ENCODE measurements at regions not wholly inside any gene's neighbourhood (a gene's known extent, or its start where the extent isn't known, plus 50 kb on each side); places are given as distances from the start of the nearest gene placed in this dataset.

- Histone ChIP-seq H3K9me3 (no peaks in the 10 kb centered on the region), H3K27ac (no peak overlapping the region), H3K4me3 (no peak overlapping the region), H3K36me3 (ENCODE audit: low read depth, missing control alignments) (no peaks in the 10 kb centered on the region), H3K4me1 (no peaks in the 10 kb centered on the region), H3K27me3 (no peaks in the 10 kb centered on the region)
- no peak for TF ChIP-seq CTCF (IDR thresholded peaks at IDR 0.05)
- TF ChIP-seq POLR2A (IDR thresholded peaks at IDR 0.05), result no peak
- intact Hi-C loops (cut with DNase I; ENCODE audit: low total_unique reads), result no loop called here
- no peak for DNase-seq
- WGBS, 2 donors, result 91 to 99% methylated on average over 2 of the region's 2 CpGs
Measured at GRCh38 chr2:82827426-82827825, 1631.7 kb downstream of the SUCLG1 start.

GRCh38 chr2:82826437-82826836, 1632.6 kb downstream of the SUCLG1 start:
- Histone ChIP-seq H3K9me3 (no peaks in the 10 kb centered on the region), H3K27me3 (no peaks in the 10 kb centered on the region), H3K27ac (no peak overlapping the region), H3K4me3 (no peak overlapping the region), H3K36me3 (ENCODE audit: low read depth, missing control alignments) (no peaks in the 10 kb centered on the region), H3K4me1 (no peaks in the 10 kb centered on the region)
- TF ChIP-seq POLR2A (IDR thresholded peaks at IDR 0.05) (no peak), CTCF (IDR thresholded peaks at IDR 0.05) (no peak)
- 92 to 93% methylated on average over 2 of the region's 2 CpGs for WGBS, 2 donors
- DNase-seq, result no peak
- intact Hi-C loops (cut with DNase I; ENCODE audit: low total_unique reads), result no loop called here

GRCh38 chr2:82825410-82826090, 1633.5 kb downstream of the SUCLG1 start:
- no peak for DNase-seq
- 91 to 92% methylated on average over 8 of the region's 8 CpGs for WGBS, 2 donors
- intact Hi-C loops (cut with DNase I; ENCODE audit: low total_unique reads), result no loop called here
- H3K27me3 ChIP-seq, result no peaks in the 10 kb centered on the region
- TF ChIP-seq CTCF (IDR thresholded peaks at IDR 0.05), result no peak
- H3K4me3 ChIP-seq, result no peak overlapping the region
- no peaks in the 10 kb centered on the region for H3K36me3 ChIP-seq (ENCODE audit: low read depth, missing control alignments)
- no peaks in the 10 kb centered on the region for H3K9me3 ChIP-seq
- no peaks in the 10 kb centered on the region for H3K4me1 ChIP-seq
- no peak overlapping the region for H3K27ac ChIP-seq

- TF ChIP-seq POLR2A (IDR thresholded peaks at IDR 0.05) (no peak), CTCF (IDR thresholded peaks at IDR 0.05) (no peak)
- Histone ChIP-seq H3K9me3 (no peaks in the 10 kb centered on the region), H3K36me3 (ENCODE audit: low read depth, missing control alignments) (no peaks in the 10 kb centered on the region), H3K27ac (no peak overlapping the region), H3K4me3 (no peak overlapping the region), H3K4me1 (no peaks in the 10 kb centered on the region), H3K27me3 (no peaks in the 10 kb centered on the region)
- intact Hi-C loops (cut with DNase I; ENCODE audit: low total_unique reads), result no loop called here
- WGBS, 2 donors, result 49 to 50% methylated on average over 1 of the region's 1 CpG
- no peak for DNase-seq
Measured at GRCh38 chr2:82823892-82824291, 1635.2 kb downstream of the SUCLG1 start.

- no peaks in the 10 kb centered on the region for H3K4me1 ChIP-seq
- no peaks in the 10 kb centered on the region for H3K27me3 ChIP-seq
- no peak overlapping the region for H3K4me3 ChIP-seq
- no peak for TF ChIP-seq CTCF (IDR thresholded peaks at IDR 0.05)
- TF ChIP-seq POLR2A (IDR thresholded peaks at IDR 0.05), result no peak
- DNase-seq, result no peak
- no peaks in the 10 kb centered on the region for H3K9me3 ChIP-seq
- WGBS, 2 donors, result 90 to 93% methylated on average over 10 of the region's 10 CpGs
- intact Hi-C loops (cut with DNase I; ENCODE audit: low total_unique reads), result no loop called here
- no peaks in the 10 kb centered on the region for H3K36me3 ChIP-seq (ENCODE audit: low read depth, missing control alignments)
- no peak overlapping the region for H3K27ac ChIP-seq
Measured at GRCh38 chr2:82819951-82820350, 1639.1 kb downstream of the SUCLG1 start.

Data from testis (tissue), 2 donors.